Endothelial cell of umbilical vein (primary cell): ENCODE measurements at regions not wholly inside any gene's neighbourhood (a gene's known extent, or its start where the extent isn't known, plus 50 kb on each side); places are given as distances from the start of the nearest gene placed in this dataset.

Experiments used
- BruUV-seq: library from RNA; stranded (reverse); fragments of 400-500 nt; replicated peaks from 2 replicates; lab custom pipeline; 2021; lab: Mats Ljungman, UMichigan
- CTCF ChIA-PET: fragments of 300-600, 350-600 bp; sonication (Branson Sonifier 250); formaldehyde crosslinking; loops from one replicate; lab custom pipeline; 2021; ENCODE audit warnings: antibody characterized with exemption, inconsistent platforms; lab: Charles Lee
- POLR2A ChIA-PET: fragments of 300-600, 350-600 bp; sonication (Branson Sonifier 250); formaldehyde crosslinking; loops from one replicate; lab custom pipeline; 2021; ENCODE audit warnings: antibody characterized with exemption, inconsistent platforms; lab: Charles Lee
- DNase-seq: peaks from one replicate; pipeline ENCODE4 v3.0.0-alpha.2; 2011; ENCODE audit warnings: low read depth, low spot score
- FAIRE-seq: peaks from 2 replicates; lab custom pipeline; 2011; peaks lifted over from hg19 to GRCh38; lab: Jason Lieb, UNC
- H2AFZ ChIP-seq: 2 replicates; pipeline ENCODE4 v1.6.0; 2012; ENCODE audit warnings: low read depth, low read length, control low read depth, inconsistent platforms
- H3K27ac ChIP-seq: 2 replicates; pipeline ENCODE4 v1.5.1; 2011; ENCODE audit warnings: low read depth, mild to moderate bottlenecking, control low read depth, low read length, moderate library complexity; ENCODE audit not compliant: insufficient read depth
- H3K27me3 ChIP-seq, 2 experiments: 2 replicates each; pipeline versions ENCODE4 v1.6.0 to v1.6.1; 2011; ENCODE audit warnings: low read length in 2 of 2, mixed read lengths in 1 of 2; ENCODE audit not compliant: control insufficient read depth in 2 of 2, insufficient read depth in 2 of 2
- H3K36me3 ChIP-seq, 2 experiments: 2 replicates in 1 of 2; 3 replicates in 1 of 2; pipeline ENCODE4 v1.5.1; 2011; ENCODE audit warnings: low read length in 2 of 2, mild to moderate bottlenecking in 1 of 2, moderate library complexity in 1 of 2; ENCODE audit not compliant: control insufficient read depth in 2 of 2, insufficient read depth in 2 of 2; ENCODE audit errors: extremely low read depth in 1 of 2
- H3K4me1 ChIP-seq: 3 replicates; pipeline ENCODE4 v1.5.1; 2011; ENCODE audit warnings: mild to moderate bottlenecking, low read length; ENCODE audit not compliant: control insufficient read depth, insufficient read depth; ENCODE audit errors: extremely low read depth
- H3K4me2 ChIP-seq: 2 replicates; pipeline ENCODE4 v1.6.1; 2011; ENCODE audit warnings: low read length, control low read depth, mixed read lengths; ENCODE audit not compliant: insufficient read depth
- H3K4me3 ChIP-seq, 3 experiments: fragments of 200-600 bp in 1 of 3; sonication (generic), shearing (Covaris generic) in 1 of 3; replicated peaks in 1 of 3; 2 replicates each; pipeline ENCODE4 v1.5.1; 2011 to 2016; ENCODE audit warnings: control low read depth in 3 of 3, low read length in 3 of 3, mild to moderate bottlenecking in 2 of 3, inconsistent platforms in 1 of 3, low read depth in 1 of 3, moderate library complexity in 1 of 3; ENCODE audit not compliant: insufficient read depth in 1 of 3
- H3K79me2 ChIP-seq: 2 replicates; pipeline ENCODE4 v1.6.0; 2012; ENCODE audit warnings: low read length, inconsistent platforms; ENCODE audit not compliant: control insufficient read depth, insufficient read depth
- H3K9ac ChIP-seq: replicated peaks from 2 replicates; pipeline ENCODE3; 2011; ENCODE audit warnings: low read length, control low read depth; ENCODE audit not compliant: insufficient read depth; ENCODE audit errors: extremely low read depth
- H3K9me1 ChIP-seq: replicated peaks from 3 replicates; pipeline ENCODE4 v1.6.0; 2011; ENCODE audit warnings: mild to moderate bottlenecking, low read length; ENCODE audit not compliant: control insufficient read depth, insufficient read depth; ENCODE audit errors: extremely low read depth
- H3K9me3 ChIP-seq: replicated peaks from 2 replicates; pipeline ENCODE4 v1.5.1; 2012; ENCODE audit warnings: low read length, inconsistent platforms; ENCODE audit not compliant: control insufficient read depth, insufficient read depth
- H4K20me1 ChIP-seq: replicated peaks from 2 replicates; pipeline ENCODE3; 2011; ENCODE audit warnings: mild to moderate bottlenecking, low read length; ENCODE audit not compliant: control insufficient read depth, insufficient read depth; ENCODE audit errors: extremely low read depth
- CTCF ChIP-seq, 2 donors: IDR thresholded peaks; 1 replicate in 1 of 2; 2 replicates in 1 of 2; pipeline ENCODE4 v1.5.1; 2011; ENCODE audit warnings: low read length in 2 of 2, mild to moderate bottlenecking in 2 of 2, moderate library complexity in 2 of 2, control low read depth in 1 of 2, inconsistent platforms in 1 of 2, low read depth in 1 of 2; ENCODE audit not compliant: insufficient read depth in 1 of 2; ENCODE audit errors: extremely low read depth in 1 of 2
- EZH2 ChIP-seq: IDR thresholded peaks from 2 replicates; pipeline ENCODE4 v1.6.1; 2012; ENCODE audit warnings: borderline replicate concordance, low read depth, mild to moderate bottlenecking, moderate library complexity, low read length, inconsistent platforms; ENCODE audit not compliant: severe bottlenecking
- FOS ChIP-seq: IDR thresholded peaks from 2 replicates; pipeline ENCODE4 v1.6.1; 2011; ENCODE audit warnings: mild to moderate bottlenecking, low read length, moderate library complexity, borderline replicate concordance; ENCODE audit not compliant: insufficient read depth
- GATA2 ChIP-seq: IDR thresholded peaks from 2 replicates; pipeline ENCODE4 v1.7.0; 2011; ENCODE audit warnings: low read depth, mild to moderate bottlenecking, moderate library complexity, mixed read lengths, low read length; ENCODE audit not compliant: insufficient read length, insufficient read depth
- JUN ChIP-seq: IDR thresholded peaks from 2 replicates; pipeline ENCODE4 v1.6.1; 2011; ENCODE audit warnings: borderline replicate concordance, low read depth; ENCODE audit not compliant: insufficient read length, insufficient read depth
- MAX ChIP-seq: IDR thresholded peaks from 2 replicates; pipeline ENCODE4 v1.6.1; 2011; ENCODE audit not compliant: insufficient read depth, insufficient read length
- MYC ChIP-seq: IDR thresholded peaks from one replicate; pipeline ENCODE4 v1.6.1; 2011; ENCODE audit warnings: mild to moderate bottlenecking, low read depth, low read length
- POLR2A ChIP-seq: IDR thresholded peaks from 2 replicates; pipeline ENCODE4 v1.6.1; 2012; ENCODE audit warnings: low read depth, mild to moderate bottlenecking, control low read depth, low read length
- POLR2AphosphoS5 ChIP-seq: IDR thresholded peaks from 2 replicates; pipeline ENCODE4 v1.6.1; 2012; ENCODE audit warnings: low read depth, mild to moderate bottlenecking, control low read depth, low read length, moderate library complexity; ENCODE audit not compliant: insufficient read depth
- dilution Hi-C: fragments of 300-500 bp; cut with MboI; formaldehyde crosslinking; loops from one replicate; pipeline ENCODE4 v1.15.0; 2019; ENCODE audit warnings: low sequenced_read_pairs; ENCODE audit not compliant: extremely low pct_ligation_motif_present
- intact Hi-C: fragments of 100-400 bp; cut with micrococcal nuclease; formaldehyde crosslinking; loops from one replicate; pipeline ENCODE4 v1.10.0; 2022

GRCh38 chrX:28491322-28491721 is 95.9 kb upstream of the IL1RAPL1 start:
- Histone ChIP-seq H3K36me3 (no peaks in the 10 kb centered on the region), H3K4me3 (no peak overlapping the region), H2AFZ (no peak overlapping the region), H3K4me1 (peaks cover 2% of the 10 kb centered on the region), H3K27ac (no peak overlapping the region), H4K20me1 (no peaks in the 10 kb centered on the region), H3K4me2 (no peak overlapping the region), H3K9me1 (no peaks in the 10 kb centered on the region), H3K9ac (no peak overlapping the region), H3K9me3 (no peaks in the 10 kb centered on the region), H3K79me2 (no peaks in the 10 kb centered on the region), H3K27me3 (no peaks in the 10 kb centered on the region)
- BruUV-seq, result no TSS peak
- POLR2A ChIA-PET, result no interaction called here
- TF ChIP-seq POLR2A, result no peak
- TF ChIP-seq MAX, result no peak
- no peak for TF ChIP-seq POLR2AphosphoS5
- TF ChIP-seq GATA2, result no peak
- TF ChIP-seq EZH2, result no peak
- no peak for TF ChIP-seq JUN
- TF ChIP-seq FOS, result no peak
- TF ChIP-seq CTCF (IDR thresholded peaks at IDR 0.05; ENCODE audit: extremely low read depth in 1 of 2, insufficient read depth in 1 of 2, low read depth in 1 of 2, low read length in 2 of 2), result no peak
- TF ChIP-seq MYC, result no peak
- CTCF ChIA-PET, result no interaction called here
- DNase-seq (no peak), FAIRE-seq (peak; percentile 56)
- intact Hi-C loops, result loop anchor here (10.0 kb wide), 1 partner anchor 217 kb away; no protein-coding TSS in a partner anchor
- dilution Hi-C loops, result no loop called here
